ENCODE measurements at regions not wholly inside any gene's neighbourhood (a gene's known extent, or its start where the extent isn't known, plus 50 kb on each side); places are given as distances from the start of the nearest gene placed in this dataset.

DNA sequence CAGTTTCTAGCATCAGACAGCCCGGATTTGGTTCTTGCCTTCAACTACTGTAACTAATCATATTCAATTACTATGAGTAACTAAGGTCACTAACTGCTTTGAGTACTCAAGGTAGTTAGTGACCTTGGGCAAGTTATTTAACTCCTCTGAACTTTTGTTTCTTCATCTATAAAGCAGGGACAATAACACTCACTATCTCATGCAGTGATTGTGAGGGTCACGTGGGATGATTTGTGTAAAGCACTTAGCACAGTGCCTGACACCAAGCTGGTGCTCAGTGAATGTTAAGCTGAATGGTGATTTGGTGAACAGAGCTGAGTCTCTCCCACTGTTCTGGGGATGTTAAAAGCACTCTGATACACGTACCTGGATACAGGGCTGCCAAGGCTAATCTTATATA, 171.3 kb upstream of the PLXNC1 start:
- TF ChIP-seq, protein P1, sequence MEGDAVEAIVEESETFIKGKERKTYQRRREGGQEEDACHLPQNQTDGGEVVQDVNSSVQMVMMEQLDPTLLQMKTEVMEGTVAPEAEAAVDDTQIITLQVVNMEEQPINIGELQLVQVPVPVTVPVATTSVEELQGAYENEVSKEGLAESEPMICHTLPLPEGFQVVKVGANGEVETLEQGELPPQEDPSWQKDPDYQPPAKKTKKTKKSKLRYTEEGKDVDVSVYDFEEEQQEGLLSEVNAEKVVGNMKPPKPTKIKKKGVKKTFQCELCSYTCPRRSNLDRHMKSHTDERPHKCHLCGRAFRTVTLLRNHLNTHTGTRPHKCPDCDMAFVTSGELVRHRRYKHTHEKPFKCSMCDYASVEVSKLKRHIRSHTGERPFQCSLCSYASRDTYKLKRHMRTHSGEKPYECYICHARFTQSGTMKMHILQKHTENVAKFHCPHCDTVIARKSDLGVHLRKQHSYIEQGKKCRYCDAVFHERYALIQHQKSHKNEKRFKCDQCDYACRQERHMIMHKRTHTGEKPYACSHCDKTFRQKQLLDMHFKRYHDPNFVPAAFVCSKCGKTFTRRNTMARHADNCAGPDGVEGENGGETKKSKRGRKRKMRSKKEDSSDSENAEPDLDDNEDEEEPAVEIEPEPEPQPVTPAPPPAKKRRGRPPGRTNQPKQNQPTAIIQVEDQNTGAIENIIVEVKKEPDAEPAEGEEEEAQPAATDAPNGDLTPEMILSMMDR (IDR thresholded peaks at IDR 0.05), result no peak
- TF ChIP-seq POLR2A (IDR thresholded peaks at IDR 0.05), result no peak
